Duodenal mucosa (tissue), 2 donors: ENCODE measurements at regions not wholly inside any gene's neighbourhood (a gene's known extent, or its start where the extent isn't known, plus 50 kb on each side); places are given as distances from the start of the nearest gene placed in this dataset.

Source experiments
- H3K27ac ChIP-seq: one replicate; pipeline ENCODE4 v1.7.0; 2013; ENCODE audit warnings: low read depth, low read length
- H3K27me3 ChIP-seq, 2 donors: one replicate each; pipeline ENCODE4 v1.7.0; 2013; ENCODE audit warnings: low read length in 2 of 2, control low read depth in 1 of 2; ENCODE audit not compliant: insufficient read depth in 2 of 2, control insufficient read depth in 1 of 2
- H3K36me3 ChIP-seq, 2 donors: one replicate each; pipeline ENCODE4 v1.7.0; 2013; ENCODE audit warnings: low read length in 2 of 2, control low read depth in 1 of 2; ENCODE audit not compliant: insufficient read depth in 2 of 2, control insufficient read depth in 1 of 2
- H3K4me1 ChIP-seq, 2 donors: one replicate each; pipeline ENCODE4 v1.7.0; 2013; ENCODE audit warnings: low read length in 2 of 2, control low read depth in 1 of 2; ENCODE audit not compliant: insufficient read depth in 2 of 2, control insufficient read depth in 1 of 2
- H3K4me3 ChIP-seq, 2 donors: one replicate each; pipeline ENCODE4 v1.7.0; 2013; ENCODE audit warnings: low read length in 2 of 2, low read depth in 1 of 2
- H3K9ac ChIP-seq, 2 donors: one replicate each; pipeline ENCODE4 v1.7.0; 2013; ENCODE audit warnings: low read length in 2 of 2, low read depth in 1 of 2
- H3K9me3 ChIP-seq, 2 donors: one replicate each; pipeline ENCODE4 v1.7.0; 2013; ENCODE audit warnings: low read length in 2 of 2, control low read depth in 1 of 2; ENCODE audit not compliant: control insufficient read depth in 1 of 2

DNA sequence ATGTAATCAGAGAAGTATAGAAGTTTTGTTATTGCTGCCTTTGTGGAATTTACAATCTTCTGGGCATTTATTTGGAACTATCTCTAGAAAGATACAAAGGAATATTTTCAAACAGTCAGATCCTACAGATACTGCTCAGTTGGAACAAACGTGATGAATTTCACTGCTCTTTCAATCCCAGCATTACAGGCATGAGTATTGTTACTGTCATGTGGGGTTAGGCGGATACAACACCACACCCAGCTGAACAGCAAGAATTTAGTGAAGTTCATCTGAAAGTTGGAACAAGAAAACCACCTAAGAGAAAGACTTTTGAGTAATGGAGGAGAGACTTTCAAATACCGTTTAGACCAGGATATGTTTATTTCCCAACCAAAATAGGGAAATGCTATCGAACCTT lies 123.3 kb upstream of the PLXNC1 start:
- no peaks in the 10 kb centered on the region for H3K27me3 ChIP-seq
- H3K9me3 ChIP-seq, result peaks cover 0 to 10% of the 10 kb centered on the region in 2 donors
- no peaks in the 10 kb centered on the region for H3K4me1 ChIP-seq
- H3K4me3 ChIP-seq, result no peak overlapping the region
- no peaks in the 10 kb centered on the region for H3K36me3 ChIP-seq
- no peak overlapping the region for H3K9ac ChIP-seq
- no peak overlapping the region for H3K27ac ChIP-seq

DNA sequence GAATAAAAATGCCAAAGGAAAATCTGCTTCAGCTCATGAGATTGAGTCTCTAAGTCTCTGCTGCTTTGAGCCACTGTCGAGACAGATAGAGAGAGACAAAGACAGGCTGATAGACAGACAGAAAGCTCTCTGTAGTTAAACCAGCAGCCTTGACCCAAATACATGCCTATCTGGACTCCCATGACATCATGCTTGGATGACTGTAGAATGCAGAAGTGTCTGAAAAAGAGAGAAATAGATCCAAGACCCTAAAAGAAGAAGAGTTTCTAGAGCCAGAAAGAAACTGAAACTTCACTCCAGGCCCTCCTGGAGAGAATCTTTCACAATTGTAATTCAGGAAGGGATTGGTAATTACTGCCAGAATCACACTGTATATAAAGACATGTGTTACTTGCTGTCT lies 122.6 kb upstream of the PLXNC1 start:
- H3K27ac ChIP-seq, result no peak overlapping the region
- no peaks in the 10 kb centered on the region for H3K36me3 ChIP-seq
- H3K4me1 ChIP-seq, result no peaks in the 10 kb centered on the region
- no peak overlapping the region for H3K4me3 ChIP-seq
- H3K9ac ChIP-seq, result no peak overlapping the region
- peaks cover 0 to 10% of the 10 kb centered on the region in 2 donors for H3K9me3 ChIP-seq
- H3K27me3 ChIP-seq, result no peaks in the 10 kb centered on the region

- Histone ChIP-seq H3K36me3 (no peaks in the 10 kb centered on the region), H3K27ac (no peak overlapping the region), H3K4me1 (no peaks in the 10 kb centered on the region), H3K27me3 (no peaks in the 10 kb centered on the region), H3K4me3 (no peak overlapping the region), H3K9ac (no peak overlapping the region), H3K9me3 (peaks cover 0 to 10% of the 10 kb centered on the region in 2 donors)
These were observed 121.8 kb upstream of the PLXNC1 start for GRCh38 chr12:94026596-94026995.

DNA sequence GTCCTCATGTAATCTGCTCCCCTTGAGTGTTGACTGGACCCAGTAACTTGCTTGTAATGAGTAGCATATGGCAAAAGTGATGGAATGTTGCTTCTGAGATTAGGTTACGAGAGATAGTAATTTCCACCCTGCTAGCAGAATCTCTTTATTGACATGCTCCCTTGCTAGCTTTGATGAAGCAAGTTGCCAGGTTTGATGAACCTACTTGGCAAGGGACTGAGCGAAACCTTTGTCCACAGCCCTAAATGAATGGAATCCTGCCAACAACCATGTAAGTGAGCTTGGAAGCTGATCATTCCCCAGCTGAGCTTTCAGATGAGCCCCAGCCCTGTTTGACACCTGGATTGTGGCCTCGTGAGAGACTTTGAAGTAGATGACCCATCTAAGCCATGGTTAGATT lies 120.8 kb upstream of the PLXNC1 start:
- H3K4me1 ChIP-seq, result no peaks in the 10 kb centered on the region
- no peak overlapping the region for H3K9ac ChIP-seq
- H3K9me3 ChIP-seq, result peaks cover 0 to 10% of the 10 kb centered on the region in 2 donors
- H3K4me3 ChIP-seq, result no peak overlapping the region
- no peaks in the 10 kb centered on the region for H3K27me3 ChIP-seq
- no peaks in the 10 kb centered on the region for H3K36me3 ChIP-seq
- H3K27ac ChIP-seq, result no peak overlapping the region

DNA sequence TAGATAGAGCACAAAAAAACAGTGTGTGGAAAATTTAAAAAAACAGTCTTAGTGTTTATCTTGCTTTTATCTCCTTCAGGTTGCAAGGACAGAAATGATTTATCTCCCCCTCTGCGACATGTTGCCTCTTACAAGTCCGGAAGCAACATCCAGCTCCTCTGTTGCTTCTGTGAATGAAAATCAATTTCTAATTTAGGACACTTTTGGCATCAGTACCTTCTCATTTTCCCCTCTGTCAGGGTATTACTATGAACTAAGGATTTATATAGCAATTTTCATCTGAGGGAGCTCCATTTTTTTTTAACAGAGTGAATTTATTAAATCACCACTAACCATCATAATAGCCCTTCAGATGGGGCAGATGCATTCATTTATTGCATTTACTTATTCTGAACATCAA lies 116.6 kb upstream of the PLXNC1 start:
- H3K4me1 ChIP-seq, result no peaks in the 10 kb centered on the region
- H3K9me3 ChIP-seq, result peaks cover 0 to 2% of the 10 kb centered on the region in 2 donors
- no peaks in the 10 kb centered on the region for H3K36me3 ChIP-seq
- H3K9ac ChIP-seq, result no peak overlapping the region
- no peak overlapping the region for H3K27ac ChIP-seq
- H3K27me3 ChIP-seq, result peaks cover 0 to 4% of the 10 kb centered on the region in 2 donors
- H3K4me3 ChIP-seq, result no peak overlapping the region

DNA sequence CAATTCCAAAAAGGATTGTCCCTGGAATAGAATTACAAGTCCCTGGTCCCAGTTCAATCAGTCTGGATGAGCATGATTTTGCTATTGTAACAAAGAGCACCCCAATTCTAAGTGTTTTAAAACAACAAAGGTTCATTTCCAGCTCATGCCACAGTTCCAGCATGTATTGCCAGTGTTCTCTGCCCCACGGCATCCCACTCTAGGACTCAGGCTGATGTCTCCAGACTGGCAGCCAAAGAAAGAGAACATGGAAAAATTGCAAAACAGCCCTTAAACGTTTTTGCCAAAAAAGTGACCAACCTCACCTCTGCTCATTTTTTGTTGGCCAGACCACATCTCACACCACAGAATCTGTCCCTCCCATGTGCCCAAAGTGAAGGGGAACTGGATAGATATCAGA lies 116.0 kb upstream of the PLXNC1 start:
- H3K4me3 ChIP-seq, result no peak overlapping the region
- H3K9ac ChIP-seq, result no peak overlapping the region
- no peaks in the 10 kb centered on the region for H3K36me3 ChIP-seq
- no peaks in the 10 kb centered on the region for H3K4me1 ChIP-seq
- H3K27me3 ChIP-seq, result peaks cover 0 to 4% of the 10 kb centered on the region in 2 donors
- H3K27ac ChIP-seq, result no peak overlapping the region
- H3K9me3 ChIP-seq, result peaks cover 0 to 2% of the 10 kb centered on the region in 2 donors

GRCh38 chr12:94033101-94033500 lies 115.3 kb upstream of the PLXNC1 start:
- Histone ChIP-seq H3K27me3 (peaks cover 0 to 4% of the 10 kb centered on the region in 2 donors), H3K4me1 (no peaks in the 10 kb centered on the region), H3K9ac (no peak overlapping the region), H3K36me3 (no peaks in the 10 kb centered on the region), H3K4me3 (no peak overlapping the region), H3K9me3 (peaks cover 0 to 2% of the 10 kb centered on the region in 2 donors), H3K27ac (no peak overlapping the region)

DNA sequence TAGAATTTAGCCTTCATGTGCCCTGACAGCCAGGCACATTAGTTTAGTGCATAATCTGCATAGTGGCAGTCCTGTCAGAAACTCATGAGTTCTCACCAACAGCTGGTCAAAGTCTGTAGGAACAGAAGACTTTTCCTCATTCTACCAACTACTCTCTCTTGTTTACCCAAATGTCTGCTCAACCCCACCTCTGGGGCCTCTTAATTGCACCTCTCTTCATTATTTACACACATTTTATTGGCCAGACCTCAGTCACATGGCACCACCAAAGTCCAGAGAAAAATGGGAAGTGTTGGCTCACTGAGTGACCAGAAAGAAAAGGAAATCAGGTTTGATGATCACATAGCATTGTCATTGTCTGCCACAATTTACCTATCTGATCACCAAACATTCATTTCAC lies 114.6 kb upstream of the PLXNC1 start:
- H3K9ac ChIP-seq, result no peak overlapping the region
- H3K36me3 ChIP-seq, result no peaks in the 10 kb centered on the region
- H3K9me3 ChIP-seq, result peaks cover 0 to 2% of the 10 kb centered on the region in 2 donors
- no peak overlapping the region for H3K4me3 ChIP-seq
- H3K27me3 ChIP-seq, result peaks cover 0 to 4% of the 10 kb centered on the region in 2 donors
- H3K27ac ChIP-seq, result no peak overlapping the region
- H3K4me1 ChIP-seq, result no peaks in the 10 kb centered on the region

DNA sequence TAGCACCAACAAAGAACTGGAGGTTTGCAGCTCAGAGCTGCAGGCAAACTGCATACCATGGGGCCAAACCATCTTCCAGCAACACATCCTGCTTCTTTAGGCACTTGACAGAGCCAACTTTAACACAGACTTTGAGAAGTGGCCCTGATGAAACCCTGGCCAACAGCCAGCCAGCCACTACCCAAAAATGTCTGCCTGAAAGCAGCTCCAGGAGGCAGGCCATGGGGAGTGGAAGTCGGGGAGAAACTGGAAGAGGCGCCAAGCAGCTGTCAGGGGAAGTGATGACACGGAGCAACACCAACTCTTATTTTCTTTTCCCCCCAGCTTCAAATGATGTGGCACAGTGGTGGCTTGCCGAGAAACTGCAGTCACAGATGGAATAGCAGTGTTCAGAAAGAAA lies 110.9 kb upstream of the PLXNC1 start:
- Histone ChIP-seq H3K27ac (no peak overlapping the region), H3K9ac (no peak overlapping the region), H3K27me3 (peaks cover 0 to 4% of the 10 kb centered on the region in 2 donors)

DNA sequence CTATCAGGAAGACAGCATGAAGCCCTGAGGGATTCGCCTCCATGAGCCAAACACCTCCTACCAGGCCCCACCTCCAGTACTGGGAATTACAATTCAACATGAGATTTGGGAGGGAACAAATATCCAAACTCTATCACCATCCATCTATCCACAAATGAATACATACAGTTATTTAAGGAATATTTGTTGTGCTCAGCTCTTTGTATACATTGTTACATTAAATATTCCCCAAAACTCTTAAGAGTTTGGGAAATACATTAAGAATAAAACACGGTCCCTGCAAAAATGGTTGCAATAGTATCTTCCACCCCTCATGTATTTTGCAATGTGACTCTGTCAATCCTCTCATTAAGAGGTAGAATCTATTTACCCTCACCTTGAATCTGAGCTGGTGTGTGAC lies 109.8 kb upstream of the PLXNC1 start:
- H3K4me1 ChIP-seq, result no peaks in the 10 kb centered on the region
- H3K27ac ChIP-seq, result no peak overlapping the region
- H3K4me3 ChIP-seq, result no peak overlapping the region
- peaks cover 0 to 2% of the 10 kb centered on the region in 2 donors for H3K9me3 ChIP-seq
- H3K9ac ChIP-seq, result no peak overlapping the region
- H3K27me3 ChIP-seq, result peaks cover 0 to under 1% of the 10 kb centered on the region in 2 donors
- H3K36me3 ChIP-seq, result no peaks in the 10 kb centered on the region

More for the DNA sequence above, 110.9 kb upstream of the PLXNC1 start:
- Histone ChIP-seq H3K4me3 (no peak overlapping the region), H3K4me1 (no peaks in the 10 kb centered on the region), H3K36me3 (no peaks in the 10 kb centered on the region), H3K9me3 (peaks cover 0 to 2% of the 10 kb centered on the region in 2 donors)
